Osteocyte (in vitro differentiated cells): ENCODE measurements at regions not wholly inside any gene's neighbourhood (a gene's known extent, or its start where the extent isn't known, plus 50 kb on each side); places are given as distances from the start of the nearest gene placed in this dataset.

Experiments used
- DNase-seq: peaks from one replicate; pipeline ENCODE4 v3.0.0; 2021; ENCODE audit warnings: mixed read lengths; ENCODE audit not compliant: unreplicated experiment; ENCODE audit errors: extremely low spot score
- H3K27ac Mint-ChIP-seq: one replicate; pipeline ENCODE4 v1.8.0; 2021; ENCODE audit warnings: mild to moderate bottlenecking, mixed read lengths; ENCODE audit not compliant: unreplicated experiment
- H3K27me3 Mint-ChIP-seq: one replicate; pipeline ENCODE4 v1.8.0; 2021; ENCODE audit warnings: mixed read lengths; ENCODE audit not compliant: unreplicated experiment
- H3K36me3 Mint-ChIP-seq: one replicate; pipeline ENCODE4 v1.8.0; 2021; ENCODE audit warnings: mixed read lengths; ENCODE audit not compliant: unreplicated experiment
- H3K4me1 Mint-ChIP-seq: one replicate; pipeline ENCODE4 v1.8.0; 2021; ENCODE audit warnings: mixed read lengths; ENCODE audit not compliant: unreplicated experiment
- H3K4me3 Mint-ChIP-seq: one replicate; pipeline ENCODE4 v1.8.0; 2021; ENCODE audit warnings: mild to moderate bottlenecking, moderate library complexity, mixed read lengths; ENCODE audit not compliant: unreplicated experiment
- H3K9me3 Mint-ChIP-seq: one replicate; pipeline ENCODE4 v1.8.0; 2021; ENCODE audit warnings: mixed read lengths; ENCODE audit not compliant: unreplicated experiment
- CTCF ChIP-seq: fragments of 200-600 bp; sonication (generic); IDR thresholded peaks from 2 replicates; pipeline ENCODE4 v1.5.0; 2021; ENCODE audit warnings: antibody characterized with exemption, mild to moderate bottlenecking, moderate library complexity

GRCh38 chr3:178916223-178916622, 155.4 kb downstream of the ZMAT3 start:
- H3K4me1 Mint-ChIP-seq = no peaks in the 10 kb centered on the region
- TF ChIP-seq CTCF = no peak
- no peak overlapping the region for H3K27ac Mint-ChIP-seq
- peaks cover 26% of the 10 kb centered on the region for H3K9me3 Mint-ChIP-seq
- H3K4me3 Mint-ChIP-seq = no peak overlapping the region
- H3K27me3 Mint-ChIP-seq = peaks cover 8% of the 10 kb centered on the region
- peaks cover 11% of the 10 kb centered on the region for H3K36me3 Mint-ChIP-seq
- DNase-seq = no peak

- Mint-ChIP-seq H3K4me3 (no peak overlapping the region), H3K9me3 (peaks cover 26% of the 10 kb centered on the region), H3K4me1 (no peaks in the 10 kb centered on the region), H3K27me3 (peaks cover 8% of the 10 kb centered on the region), H3K27ac (no peak overlapping the region), H3K36me3 (peaks cover 11% of the 10 kb centered on the region)
- no peak for DNase-seq
- TF ChIP-seq CTCF = no peak
Observed at GRCh38 chr3:178915365-178915764, 156.2 kb downstream of the ZMAT3 start.

GRCh38 chr3:178907081-178907480, 164.5 kb downstream of the ZMAT3 start:
- Mint-ChIP-seq H3K36me3 (no peaks in the 10 kb centered on the region), H3K4me3 (no peak overlapping the region), H3K27ac (no peak overlapping the region), H3K4me1 (peaks cover 2% of the 10 kb centered on the region), H3K27me3 (peaks cover under 1% of the 10 kb centered on the region), H3K9me3 (peaks cover 2% of the 10 kb centered on the region)
- DNase-seq = no peak
- TF ChIP-seq CTCF = no peak

- Mint-ChIP-seq H3K27me3 (peaks cover 6% of the 10 kb centered on the region), H3K4me1 (no peaks in the 10 kb centered on the region), H3K27ac (no peak overlapping the region), H3K4me3 (no peak overlapping the region), H3K36me3 (no peaks in the 10 kb centered on the region), H3K9me3 (peaks cover 4% of the 10 kb centered on the region)
- no peak for DNase-seq
- no peak for TF ChIP-seq CTCF
Observed at GRCh38 chr3:178901204-178901603, 170.4 kb downstream of the ZMAT3 start.

- no peak for TF ChIP-seq CTCF
- Mint-ChIP-seq H3K9me3 (peaks cover 4% of the 10 kb centered on the region), H3K36me3 (no peaks in the 10 kb centered on the region), H3K4me1 (no peaks in the 10 kb centered on the region), H3K27ac (no peak overlapping the region), H3K4me3 (no peak overlapping the region), H3K27me3 (peaks cover 7% of the 10 kb centered on the region)
- DNase-seq = no peak
Observed at GRCh38 chr3:178900029-178900646, 171.5 kb downstream of the ZMAT3 start.
